Activated CD4-positive, alpha-beta memory T cell treated with anti-CD3 and anti-CD28 coated beads, Interleukin-2, amount 10 ng/mL, durations not matched to agents 7 days and 5 days (primary cell): ENCODE measurements at regions not wholly inside any gene's neighbourhood (a gene's known extent, or its start where the extent isn't known, plus 50 kb on each side); places are given as distances from the start of the nearest gene placed in this dataset.
A peak's percentile ranks its signal among the peaks of the same experiment; 100 is the strongest.
"Not testable (repeated sequence)": the region's sequence is repeated elsewhere in the genome, so short reads cannot be mapped to it uniquely, and the experiment has no call there.

Source experiments
- CTCF ChIA-PET: fragments of 350-600 bp; sonication (Branson Sonifier 250); formaldehyde crosslinking; loops from one replicate; lab custom pipeline; 2021; ENCODE audit warnings: antibody characterized with exemption, inconsistent platforms; lab: Charles Lee
- POLR2A ChIA-PET: fragments of 350-600 bp; sonication (Branson Sonifier 250); formaldehyde crosslinking; loops from one replicate; lab custom pipeline; 2021; ENCODE audit warnings: antibody characterized with exemption; lab: Charles Lee
- DNase-seq: peaks from one replicate; pipeline ENCODE4 v3.0.0-alpha.2; 2020
- H3K27ac Mint-ChIP-seq: one replicate; pipeline ENCODE4 v1.8.0; 2021; ENCODE audit warnings: mild to moderate bottlenecking, mixed read lengths
- H3K27me3 Mint-ChIP-seq: one replicate; pipeline ENCODE4 v1.8.0; 2021; ENCODE audit warnings: mixed read lengths
- H3K36me3 Mint-ChIP-seq: one replicate; pipeline ENCODE4 v1.8.0; 2021; ENCODE audit warnings: low read depth, mixed read lengths
- H3K4me1 Mint-ChIP-seq: one replicate; pipeline ENCODE4 v1.8.0; 2021; ENCODE audit warnings: mixed read lengths
- H3K4me3 Mint-ChIP-seq: one replicate; pipeline ENCODE4 v1.8.0; 2021; ENCODE audit warnings: mild to moderate bottlenecking, mixed read lengths
- H3K9me3 Mint-ChIP-seq: one replicate; pipeline ENCODE4 v1.8.0; 2021; ENCODE audit warnings: mixed read lengths

DNA sequence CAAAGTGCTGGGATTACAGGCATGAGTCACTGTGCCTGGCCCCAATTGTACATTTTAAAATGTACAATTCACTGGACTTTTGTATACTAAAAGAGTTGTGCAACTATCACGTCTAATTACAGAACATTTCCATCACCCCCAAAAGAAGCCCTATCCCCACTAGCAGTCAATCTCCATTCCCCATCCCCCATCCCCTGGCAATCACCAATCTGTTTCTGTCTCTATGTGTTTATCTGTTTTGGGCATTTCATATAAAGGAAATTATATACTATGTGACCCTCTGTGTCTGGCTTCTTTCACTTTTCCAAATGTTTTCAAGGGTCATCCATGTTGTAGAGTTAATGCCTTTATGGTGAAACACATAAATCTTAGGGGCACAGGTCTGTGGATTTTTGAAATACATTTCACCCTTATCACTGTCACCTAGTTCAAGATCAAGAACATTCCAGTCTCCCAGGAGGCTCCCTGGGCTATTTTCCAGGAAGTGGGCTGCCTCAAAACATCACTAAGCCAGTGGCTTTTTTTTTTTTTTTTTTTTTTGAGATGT, 129.2 kb downstream of the CRLF3 start:
- H3K27ac Mint-ChIP-seq, POLR2A ChIA-PET, H3K9me3 Mint-ChIP-seq, H3K4me3 Mint-ChIP-seq, H3K36me3 Mint-ChIP-seq, CTCF ChIA-PET, DNase-seq: not testable (repeated sequence)
- peaks cover 11% of the 10 kb centered on the region for H3K4me1 Mint-ChIP-seq
- peaks cover 13% of the 10 kb centered on the region for H3K27me3 Mint-ChIP-seq

DNA sequence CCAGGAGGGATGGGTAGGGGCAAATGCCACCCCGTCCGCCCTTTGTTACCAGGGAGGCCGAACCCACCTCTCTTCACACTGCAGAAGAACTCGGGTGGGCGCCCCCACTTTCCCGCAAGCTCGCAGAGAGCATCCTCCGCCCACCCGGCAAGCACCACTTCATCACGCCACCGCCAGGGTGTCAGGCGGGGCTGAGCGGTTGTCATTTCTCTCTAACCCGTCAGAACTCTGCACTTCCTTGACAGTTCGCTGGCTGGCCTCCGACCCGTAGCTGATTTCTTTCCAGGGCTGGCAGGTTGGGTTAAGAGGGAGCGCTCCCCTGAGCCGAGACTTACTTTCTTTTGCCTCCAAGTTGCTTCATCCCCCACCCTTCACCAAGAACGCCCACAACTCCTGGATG, 130.7 kb downstream of the CRLF3 start:
- DNase-seq = peak; percentile 56
- H3K27ac Mint-ChIP-seq, POLR2A ChIA-PET, H3K36me3 Mint-ChIP-seq, H3K27me3 Mint-ChIP-seq, H3K9me3 Mint-ChIP-seq: not testable (repeated sequence)
- CTCF ChIA-PET = interaction anchor here (0.8 kb wide), 1 partner anchor 12 kb away, joined by 3 read pairs; no protein-coding TSS in a partner anchor
- peak overlapping the region; percentile 16 for H3K4me3 Mint-ChIP-seq
- peaks cover 11% of the 10 kb centered on the region for H3K4me1 Mint-ChIP-seq

DNA sequence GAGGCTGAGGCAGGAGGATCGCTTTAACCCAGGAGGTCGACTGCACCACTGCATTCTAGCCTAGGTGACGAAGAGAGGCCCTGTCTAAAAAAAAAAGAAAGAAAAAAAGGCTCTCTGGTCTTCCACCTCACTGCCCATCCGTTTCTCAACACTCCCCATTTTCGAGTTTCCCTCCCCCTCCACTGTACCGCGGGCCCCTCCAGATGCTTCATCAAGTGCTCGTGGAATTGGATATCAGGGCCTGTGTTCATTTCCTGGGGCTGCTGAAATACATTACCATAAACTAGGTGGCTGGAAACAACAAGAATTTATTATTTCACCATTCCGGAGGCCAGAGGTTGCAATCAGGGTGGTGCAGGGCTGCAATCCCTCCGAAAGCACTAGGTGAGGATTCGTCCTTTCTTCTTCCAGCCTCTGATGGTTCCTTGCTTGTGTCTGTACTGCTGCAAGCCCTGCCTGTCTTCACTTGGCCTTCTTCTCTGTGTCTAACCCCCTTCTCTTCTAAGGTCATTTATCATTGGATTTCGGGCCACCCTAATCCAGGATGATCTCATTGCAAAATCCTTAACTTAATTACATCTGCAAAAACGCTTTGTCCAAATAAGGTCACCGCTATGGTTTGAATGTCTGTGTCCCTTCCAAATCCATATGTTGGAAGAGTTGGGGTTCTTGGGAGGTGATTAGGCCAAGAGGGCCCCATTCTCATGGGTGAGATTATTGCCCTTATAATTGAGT, 135.1 kb downstream of the CRLF3 start:
- DNase-seq, POLR2A ChIA-PET, H3K36me3 Mint-ChIP-seq, H3K4me3 Mint-ChIP-seq, H3K27ac Mint-ChIP-seq, H3K9me3 Mint-ChIP-seq: not testable (repeated sequence)
- CTCF ChIA-PET = interaction anchor here (0.8 to 1.3 kb wide), 2 partner anchors 9 to 25 kb away, joined by 3 to 4 read pairs; no protein-coding TSS in a partner anchor
- Mint-ChIP-seq H3K27me3 (peaks cover 15% of the 10 kb centered on the region), H3K4me1 (peaks cover 11% of the 10 kb centered on the region)

DNA sequence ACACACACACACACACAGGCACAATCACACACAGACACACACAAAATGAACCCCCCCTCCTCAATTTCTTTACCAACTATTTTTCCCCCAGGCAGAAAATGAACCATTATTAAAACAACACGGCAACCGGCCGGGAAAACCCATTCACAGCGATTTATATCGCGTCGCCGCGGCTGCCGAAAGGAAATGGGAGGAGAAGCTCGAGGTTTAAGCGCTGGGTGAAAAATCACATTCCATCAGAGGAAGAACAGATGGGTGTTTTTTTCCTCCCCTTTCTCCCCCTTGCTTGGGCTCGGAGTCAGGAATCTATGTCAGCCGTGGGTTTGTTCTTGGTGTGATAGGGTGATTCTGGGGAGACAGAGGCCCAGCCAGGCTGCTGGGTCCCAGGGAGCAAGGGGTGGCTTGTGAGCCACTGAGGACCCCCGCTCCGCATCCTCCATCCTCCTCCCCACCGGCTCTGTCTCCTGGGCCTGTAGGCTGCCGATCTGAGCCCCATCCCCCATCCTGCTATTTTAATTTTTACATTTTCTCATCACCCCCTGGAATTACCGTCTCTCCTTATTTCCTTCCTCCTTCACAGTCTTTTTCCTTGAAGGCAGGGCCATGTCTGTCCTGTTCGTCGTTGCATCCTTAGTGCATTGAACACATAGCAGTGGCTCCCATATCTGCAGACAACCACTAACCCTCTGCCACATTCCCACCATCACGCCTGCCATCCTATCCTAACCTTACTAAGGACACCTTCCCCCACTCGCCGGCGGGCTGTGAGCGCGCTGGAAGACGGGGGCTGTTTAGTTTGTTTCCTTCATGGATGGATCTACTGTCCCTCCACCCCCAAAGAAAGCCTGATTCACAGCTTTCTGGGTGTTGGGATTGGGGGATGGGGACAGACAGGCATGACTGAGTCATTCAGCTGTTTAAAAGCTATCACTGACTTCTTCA, 137.7 kb downstream of the CRLF3 start:
- POLR2A ChIA-PET, H3K36me3 Mint-ChIP-seq, DNase-seq, H3K27ac Mint-ChIP-seq, H3K4me3 Mint-ChIP-seq, H3K4me1 Mint-ChIP-seq, H3K9me3 Mint-ChIP-seq: not testable (repeated sequence)
- CTCF ChIA-PET = interaction anchor here (0.7 kb wide), 1 partner anchor 670 kb away, joined by 4 read pairs; no protein-coding TSS in a partner anchor
- H3K27me3 Mint-ChIP-seq = peaks cover 13% of the 10 kb centered on the region

DNA sequence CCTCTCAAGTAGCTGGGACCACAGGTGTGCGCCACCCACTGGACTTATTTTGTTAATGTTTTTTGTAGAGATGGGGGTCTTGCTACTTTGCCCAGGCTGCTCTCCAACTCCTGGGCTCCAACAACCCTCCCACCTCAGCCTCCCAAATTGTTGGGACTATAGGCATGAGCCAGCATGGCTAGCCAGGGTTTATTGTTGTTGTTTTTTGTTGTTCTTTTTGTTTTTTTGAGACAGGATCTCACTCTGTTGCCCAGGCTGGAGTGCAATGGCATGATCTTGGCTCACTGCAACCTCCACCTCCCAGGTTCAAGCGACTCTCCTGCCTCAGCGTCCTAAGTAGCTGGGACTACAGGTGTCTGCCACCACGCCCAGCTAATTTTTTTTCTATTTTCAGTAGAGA, 142.2 kb downstream of the CRLF3 start:
- not testable (repeated sequence) for H3K4me3 Mint-ChIP-seq, H3K9me3 Mint-ChIP-seq, DNase-seq, H3K27ac Mint-ChIP-seq, H3K36me3 Mint-ChIP-seq, H3K4me1 Mint-ChIP-seq
- H3K27me3 Mint-ChIP-seq = peaks cover 18% of the 10 kb centered on the region
- ChIA-PET CTCF (interaction anchor here (1.3 kb wide), 1 partner anchor 12 kb away, joined by 3 read pairs; no protein-coding TSS in a partner anchor), POLR2A (interaction anchor here (0.6 kb wide), 1 partner anchor 151 kb away, joined by 3 read pairs; no protein-coding TSS in a partner anchor)

DNA sequence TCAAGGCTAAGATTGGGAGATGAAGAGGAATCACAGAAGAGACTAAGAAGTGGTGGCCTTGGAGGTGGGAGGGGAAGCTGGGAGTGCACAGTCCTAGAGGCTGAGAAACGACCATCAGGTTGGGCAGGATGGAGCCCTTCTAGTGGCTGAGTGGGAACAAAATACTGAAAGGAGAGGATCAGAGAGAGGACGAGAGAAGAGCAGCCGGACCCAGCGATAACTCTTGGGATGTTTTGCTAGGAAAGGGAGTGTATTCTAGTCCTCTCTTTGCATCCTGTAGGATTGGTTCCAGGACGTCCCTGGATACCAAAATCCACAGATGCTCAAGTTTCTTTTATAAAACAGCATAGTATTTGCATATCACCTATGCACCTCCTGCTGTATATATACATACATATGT, 143.8 kb downstream of the CRLF3 start:
- POLR2A ChIA-PET, H3K4me1 Mint-ChIP-seq, DNase-seq, H3K36me3 Mint-ChIP-seq, H3K27me3 Mint-ChIP-seq, H3K4me3 Mint-ChIP-seq, H3K9me3 Mint-ChIP-seq, CTCF ChIA-PET, H3K27ac Mint-ChIP-seq: not testable (repeated sequence)

DNA sequence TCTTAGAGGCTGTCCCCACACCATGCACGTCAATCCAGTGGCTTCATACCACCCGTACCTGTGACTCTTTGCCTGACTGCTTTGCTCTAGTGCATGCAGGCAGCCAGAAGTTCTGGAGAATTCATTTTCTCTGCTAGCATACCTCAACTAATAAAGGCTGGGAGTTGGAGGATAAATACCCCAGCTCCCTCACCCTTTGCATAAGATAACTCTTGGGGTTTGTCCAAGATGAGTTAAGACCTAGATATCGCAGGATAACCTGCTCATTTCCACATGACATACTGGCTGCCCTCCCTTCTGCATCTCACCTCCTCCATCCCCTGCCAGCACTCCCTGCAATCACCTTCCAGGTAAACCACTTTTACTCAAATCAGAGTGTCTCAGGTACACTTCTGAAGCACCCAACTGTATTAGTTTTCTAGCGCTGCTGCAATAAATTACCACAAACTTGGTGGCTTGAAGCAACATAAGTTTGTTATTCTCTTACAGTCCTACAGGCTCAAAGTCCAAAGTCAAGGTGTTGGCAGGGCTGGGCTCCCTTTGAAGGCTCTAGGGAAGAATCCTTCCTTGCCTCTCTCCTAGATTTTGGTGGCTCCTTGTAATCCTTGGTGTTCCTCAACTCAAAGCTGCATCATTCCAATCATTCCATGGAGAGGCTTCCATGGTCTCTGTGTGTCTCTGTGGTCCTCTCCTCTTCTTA, 146.8 kb downstream of the CRLF3 start:
- Mint-ChIP-seq H3K27me3 (peaks cover 5% of the 10 kb centered on the region), H3K27ac (no peak overlapping the region), H3K9me3 (peaks cover 7% of the 10 kb centered on the region), H3K36me3 (peaks cover 2% of the 10 kb centered on the region), H3K4me1 (no peaks in the 10 kb centered on the region), H3K4me3 (no peak overlapping the region)
- no peak for DNase-seq
- POLR2A ChIA-PET = no interaction called here
- CTCF ChIA-PET = no interaction called here

DNA sequence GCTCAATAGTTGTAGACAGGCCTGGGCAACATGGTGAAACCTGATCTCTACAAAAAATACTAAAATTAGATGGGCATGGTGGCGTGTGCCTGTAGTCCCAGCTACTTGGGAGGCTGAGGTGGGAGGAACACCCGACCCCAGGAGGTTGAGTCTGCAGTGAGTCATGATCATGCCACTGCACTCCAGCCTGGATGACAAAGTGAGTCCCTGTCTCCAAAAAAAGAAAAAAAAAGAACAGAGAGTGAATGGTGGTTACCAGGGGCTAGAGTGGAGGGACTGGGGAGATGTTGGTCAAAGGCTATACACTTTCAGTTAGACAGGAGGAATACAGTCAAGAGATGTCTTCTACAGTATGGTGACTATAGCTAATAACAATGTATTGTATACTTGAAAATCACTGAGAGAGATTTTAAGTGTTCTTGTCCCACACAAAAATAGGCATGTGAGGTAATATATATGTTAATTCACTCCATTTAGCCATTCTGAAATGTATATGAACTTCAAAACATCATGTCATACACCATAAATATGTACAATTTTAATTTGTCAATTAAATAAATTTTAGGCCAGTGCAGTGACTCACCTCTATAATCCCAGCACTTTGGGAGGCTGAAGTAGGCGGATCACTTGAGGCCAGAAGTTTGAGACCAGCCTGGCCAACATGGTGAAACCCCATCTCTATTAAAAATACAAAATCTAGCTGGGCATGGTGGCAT, 148.6 kb downstream of the CRLF3 start:
- H3K27me3 Mint-ChIP-seq, CTCF ChIA-PET, POLR2A ChIA-PET, DNase-seq, H3K9me3 Mint-ChIP-seq, H3K4me1 Mint-ChIP-seq, H3K4me3 Mint-ChIP-seq, H3K36me3 Mint-ChIP-seq, H3K27ac Mint-ChIP-seq: not testable (repeated sequence)

DNA sequence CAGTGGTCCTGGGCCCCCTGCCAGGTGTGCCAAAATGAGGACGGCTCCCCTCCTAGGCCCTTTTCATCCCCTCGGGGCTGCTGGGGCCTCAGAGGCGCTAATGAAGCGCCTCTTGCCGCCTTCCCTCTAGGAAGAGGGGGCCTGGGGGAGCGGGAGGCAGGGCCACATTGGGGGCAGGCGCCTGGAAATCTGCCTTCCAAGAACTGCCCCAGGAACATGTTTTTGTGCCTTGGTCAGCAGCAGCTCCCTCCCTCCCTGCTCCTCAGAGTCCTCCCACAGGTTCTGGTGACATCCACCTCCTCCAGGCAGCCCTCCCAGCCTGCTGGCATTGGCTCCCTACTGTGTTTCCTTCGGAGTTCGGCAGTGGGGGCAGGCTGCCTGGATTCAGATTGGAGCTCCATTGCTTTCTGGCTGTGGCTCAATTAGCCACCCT, 155.3 kb downstream of the CRLF3 start:
- CTCF ChIA-PET = interaction anchor here (0.7 kb wide), 1 partner anchor 43 kb away, joined by 4 read pairs; no protein-coding TSS in a partner anchor

DNA sequence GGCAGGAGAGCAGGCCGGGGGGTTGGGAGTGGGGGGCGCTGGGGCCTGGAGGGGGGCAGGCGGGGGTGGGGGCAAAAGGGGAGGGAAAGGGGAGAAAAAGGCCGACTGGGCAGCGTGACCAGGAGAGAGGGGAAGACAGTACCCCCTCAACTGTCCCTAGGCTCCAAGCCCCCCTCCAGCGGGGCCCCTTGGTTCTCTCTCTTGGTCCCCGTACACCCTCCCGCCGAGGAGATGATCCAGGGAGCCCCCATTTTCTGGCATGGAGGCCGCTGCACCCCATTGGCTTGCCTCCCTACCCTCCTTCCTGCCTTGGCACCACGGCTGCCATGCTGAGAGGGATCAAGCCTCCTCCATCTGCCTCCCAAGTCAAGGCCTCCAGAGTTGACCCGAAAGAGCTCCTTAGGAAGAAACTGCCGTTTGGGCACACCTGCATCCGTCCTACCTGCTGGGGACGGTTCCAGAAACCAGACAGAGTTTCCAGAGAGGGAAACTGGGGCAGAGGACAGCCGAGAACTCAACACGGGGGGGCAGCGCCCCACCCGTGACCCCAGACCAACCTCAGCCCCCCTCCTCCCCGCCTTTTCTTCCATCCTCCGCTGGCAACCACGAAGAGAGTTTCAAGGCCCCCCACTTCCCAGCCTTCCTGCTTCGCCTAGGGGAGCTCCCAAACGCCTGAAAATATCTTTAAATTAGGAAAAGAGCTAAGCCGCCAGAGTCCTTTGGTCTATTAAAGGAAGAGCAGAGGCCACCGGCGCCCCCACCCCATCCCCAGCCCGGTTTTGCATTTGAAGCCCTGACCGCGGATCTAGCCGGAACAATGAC, 155.9 kb downstream of the CRLF3 start:
- H3K9me3 Mint-ChIP-seq, H3K4me3 Mint-ChIP-seq, H3K27me3 Mint-ChIP-seq, POLR2A ChIA-PET, H3K36me3 Mint-ChIP-seq, DNase-seq, H3K27ac Mint-ChIP-seq, H3K4me1 Mint-ChIP-seq, CTCF ChIA-PET: not testable (repeated sequence)

More for the DNA sequence above, 155.3 kb downstream of the CRLF3 start:
- DNase-seq, H3K27ac Mint-ChIP-seq, H3K36me3 Mint-ChIP-seq, POLR2A ChIA-PET, H3K9me3 Mint-ChIP-seq, H3K4me1 Mint-ChIP-seq, H3K27me3 Mint-ChIP-seq, H3K4me3 Mint-ChIP-seq: not testable (repeated sequence)

DNA sequence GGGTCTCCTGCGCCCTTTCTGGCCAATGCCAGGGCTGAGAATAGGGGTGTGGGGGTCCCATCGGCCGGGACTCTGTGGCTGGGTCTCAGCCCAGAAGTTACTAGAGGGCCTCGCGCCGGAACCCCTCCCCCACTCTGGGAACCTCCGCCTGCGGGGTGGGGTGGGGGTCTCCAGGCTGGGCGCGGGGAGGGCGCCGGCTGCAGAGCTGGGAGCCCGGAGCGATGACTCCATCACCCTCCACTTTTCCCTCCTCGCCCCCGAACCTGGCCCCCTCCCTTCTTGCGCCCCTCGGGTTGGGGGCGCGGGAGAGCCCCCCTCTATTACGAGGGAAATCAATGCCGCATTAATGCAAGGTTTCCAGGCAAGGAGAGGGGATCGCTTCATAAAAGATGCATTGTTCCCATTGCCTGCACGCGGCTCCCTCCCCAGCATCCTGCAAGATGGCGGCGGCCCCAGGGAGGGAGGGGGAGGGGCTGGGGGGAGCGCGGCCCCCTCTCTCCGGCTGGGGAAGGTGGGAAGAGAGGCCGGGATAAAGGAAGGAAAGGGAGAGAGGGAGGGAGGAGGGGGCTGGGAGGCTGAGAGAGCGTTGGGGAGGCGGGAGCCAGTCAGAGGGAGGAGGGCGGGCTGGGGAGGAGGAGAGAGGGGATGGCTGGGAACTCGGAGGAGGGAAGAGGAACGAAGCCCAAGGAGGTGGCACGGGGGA, 156.7 kb downstream of the CRLF3 start:
- CTCF ChIA-PET, POLR2A ChIA-PET, H3K27ac Mint-ChIP-seq, H3K36me3 Mint-ChIP-seq, H3K27me3 Mint-ChIP-seq, DNase-seq, H3K9me3 Mint-ChIP-seq, H3K4me1 Mint-ChIP-seq, H3K4me3 Mint-ChIP-seq: not testable (repeated sequence)
